Activated T-cell treated with anti-CD3 and anti-CD28 coated beads for 1 hour (primary cell): ENCODE measurements at regions not wholly inside any gene's neighbourhood (a gene's known extent, or its start where the extent isn't known, plus 50 kb on each side); places are given as distances from the start of the nearest gene placed in this dataset.
A peak's percentile ranks its signal among the peaks of the same experiment; 100 is the strongest.

Experiments used
- DNase-seq: peaks from one replicate; pipeline ENCODE4 v3.0.0-alpha.2; 2020; ENCODE audit warnings: low read depth

- no peak for DNase-seq
Observed at GRCh38 chr7:35533902-35534301, 161.0 kb downstream of the HERPUD2 start.

GRCh38 chr7:35530124-35531109 is 164.5 kb downstream of the HERPUD2 start:
- no peak for DNase-seq

GRCh38 chr7:35529713-35530112 is 165.2 kb downstream of the HERPUD2 start:
- no peak for DNase-seq

GRCh38 chr7:35528381-35528977 is 166.5 kb downstream of the HERPUD2 start:
- DNase-seq = no peak

- DNase-seq = no peak
Observed at GRCh38 chr7:35526645-35527044, 168.3 kb downstream of the HERPUD2 start.

- no peak for DNase-seq
Observed at GRCh38 chr7:35524112-35524804, 170.7 kb downstream of the HERPUD2 start.

- no peak for DNase-seq
Observed at GRCh38 chr7:35523292-35523691, 171.6 kb downstream of the HERPUD2 start.

- DNase-seq = no peak
Observed at GRCh38 chr7:35522697-35523096, 172.2 kb downstream of the HERPUD2 start.

- DNase-seq = no peak
Observed at GRCh38 chr7:35521941-35522340, 173.0 kb downstream of the HERPUD2 start.

- no peak for DNase-seq
Observed at GRCh38 chr7:35520810-35521625, 173.9 kb downstream of the HERPUD2 start.

- DNase-seq = peak; percentile 23
Observed at GRCh38 chr7:35519971-35520809, 174.7 kb downstream of the HERPUD2 start.

GRCh38 chr7:35518767-35519166 is 176.2 kb downstream of the HERPUD2 start:
- DNase-seq = no peak

GRCh38 chr7:35516498-35516897 is 178.4 kb downstream of the HERPUD2 start:
- DNase-seq = no peak

- no peak for DNase-seq
Observed at GRCh38 chr7:35513828-35514227, 181.1 kb downstream of the HERPUD2 start.

GRCh38 chr7:35513195-35513594 is 181.7 kb downstream of the HERPUD2 start:
- DNase-seq = no peak

- DNase-seq = no peak
Observed at GRCh38 chr7:35512716-35513115, 182.2 kb downstream of the HERPUD2 start.

- DNase-seq = no peak
Observed at GRCh38 chr7:35508623-35509400, 186.1 kb downstream of the HERPUD2 start.

GRCh38 chr7:35505066-35505465 is 189.9 kb downstream of the HERPUD2 start:
- DNase-seq = no peak

- no peak for DNase-seq
Observed at GRCh38 chr7:35504365-35504764, 190.6 kb downstream of the HERPUD2 start.

- DNase-seq = no peak
Observed at GRCh38 chr7:35501681-35502080, 193.3 kb downstream of the HERPUD2 start.
